GM23338 (cell line): ENCODE measurements at regions not wholly inside any gene's neighbourhood (a gene's known extent, or its start where the extent isn't known, plus 50 kb on each side); places are given as distances from the start of the nearest gene placed in this dataset.
A peak's percentile ranks its signal among the peaks of the same experiment; 100 is the strongest.

Experiments used
- ATAC-seq: fragments of 200-7000 bp; cut with Tn5 transposase; 3 replicates; pipeline ENCODE4 v1.9.1; 2020
- DNase-seq: peaks from one replicate; pipeline ENCODE4 v3.0.0-alpha.2; 2015; ENCODE audit warnings: low spot score
- H2AFZ ChIP-seq: fragments of 200-600 bp; sonication (generic); 2 replicates; pipeline ENCODE4 v1.8.0; 2016; ENCODE audit warnings: antibody characterized with exemption, mild to moderate bottlenecking, moderate library complexity
- H3F3A ChIP-seq: fragments of 200-600 bp; sonication (generic); replicated peaks from 2 replicates; pipeline ENCODE4 v1.8.0; 2017; ENCODE audit warnings: antibody characterized with exemption, mixed run types, low read depth
- H3K27ac ChIP-seq: fragments of 200-600 bp; sonication (generic); 2 replicates; pipeline ENCODE4 v1.6.1; 2016; ENCODE audit warnings: low read depth
- H3K27me3 ChIP-seq: fragments of 200-600 bp; sonication (generic); 2 replicates; pipeline ENCODE4 v1.8.0; 2016; ENCODE audit warnings: mild to moderate bottlenecking, mixed run types, moderate library complexity; ENCODE audit not compliant: insufficient read depth
- H3K36me3 ChIP-seq: fragments of 200-600 bp; sonication (generic); 2 replicates; pipeline ENCODE4 v1.8.0; 2016; ENCODE audit warnings: mild to moderate bottlenecking; ENCODE audit not compliant: insufficient read depth
- H3K4me1 ChIP-seq: fragments of 200-600 bp; sonication (generic); 2 replicates; pipeline ENCODE4 v1.8.0; 2016; ENCODE audit warnings: mild to moderate bottlenecking, moderate library complexity; ENCODE audit not compliant: insufficient read depth
- H3K4me2 ChIP-seq: fragments of 200-600 bp; sonication (generic); 2 replicates; pipeline ENCODE4 v1.7.1; 2017; ENCODE audit warnings: mixed run types
- H3K4me3 ChIP-seq: fragments of 200-600 bp; sonication (generic); 2 replicates; pipeline ENCODE4 v1.6.1; 2016; ENCODE audit warnings: mixed run types
- H3K79me2 ChIP-seq: fragments of 200-600 bp; sonication (generic); replicated peaks from 2 replicates; pipeline ENCODE4 v1.8.0; 2017; ENCODE audit warnings: mild to moderate bottlenecking; ENCODE audit not compliant: insufficient read depth
- H3K9me2 ChIP-seq: fragments of 200-600 bp; sonication (generic); 2 replicates; pipeline ENCODE4 v1.8.0; 2017; ENCODE audit not compliant: insufficient read depth
- H4K20me1 ChIP-seq: fragments of 200-600 bp; sonication (generic); replicated peaks from 2 replicates; pipeline ENCODE4 v1.8.0; 2017; ENCODE audit warnings: mild to moderate bottlenecking; ENCODE audit not compliant: insufficient read depth
- H3K27ac Mint-ChIP-seq: 2 replicates; pipeline ENCODE4 v1.8.0; 2020; ENCODE audit warnings: inconsistent platforms, mild to moderate bottlenecking, moderate library complexity, mixed read lengths
- H3K27me3 Mint-ChIP-seq: 3 replicates; pipeline ENCODE4 v1.8.0; 2022; ENCODE audit warnings: low read depth, mild to moderate bottlenecking, moderate library complexity, mixed read lengths, inconsistent platforms; ENCODE audit not compliant: insufficient read depth, poor library complexity
- H3K36me3 Mint-ChIP-seq: 3 replicates; pipeline ENCODE4 v1.8.0; 2021; ENCODE audit warnings: low read depth, mild to moderate bottlenecking, inconsistent platforms, moderate library complexity, mixed read lengths
- H3K4me1 Mint-ChIP-seq: 3 replicates; pipeline ENCODE4 v1.8.0; 2020; ENCODE audit warnings: mild to moderate bottlenecking, inconsistent platforms, mixed read lengths
- H3K4me3 Mint-ChIP-seq: 3 replicates; pipeline ENCODE4 v1.8.0; 2021; ENCODE audit warnings: moderate library complexity, mild to moderate bottlenecking, inconsistent platforms, mixed read lengths
- H3K9me3 Mint-ChIP-seq: 3 replicates; pipeline ENCODE4 v1.8.0; 2020; ENCODE audit warnings: moderate library complexity, mild to moderate bottlenecking, inconsistent platforms, mixed read lengths
- CREB1 ChIP-seq: fragments of 250-450 bp; sonication (Bioruptor Pico); IDR thresholded peaks from 2 replicates; pipeline ENCODE4 v1.5.0; 2020; ENCODE audit warnings: low read depth, mild to moderate bottlenecking, moderate library complexity
- CTCF ChIP-seq, 2 experiments: fragments of 200-600 bp in 1 of 2; sonication (generic) in 1 of 2; conservative IDR thresholded peaks; 2 replicates each; pipeline versions ENCODE4 v1.5.1 to v1.6.1; 2016 to 2017; ENCODE audit warnings: antibody characterized with exemption in 2 of 2, low read depth in 2 of 2, mild to moderate bottlenecking in 2 of 2, moderate library complexity in 1 of 2
- ETS1 ChIP-seq: IDR thresholded peaks from 2 replicates; pipeline ENCODE4 v1.6.1; 2016; ENCODE audit warnings: antibody characterized with exemption
- EZH2 ChIP-seq: fragments of 200-600 bp; sonication (generic); IDR thresholded peaks from one replicate; pipeline ENCODE4 v1.8.0; 2017; ENCODE audit warnings: antibody characterized with exemption, mild to moderate bottlenecking, low read depth; ENCODE audit not compliant: unreplicated experiment
- EZH2phosphoT487 ChIP-seq: fragments of 200-600 bp; sonication (generic); IDR thresholded peaks from one replicate; pipeline ENCODE4 v1.8.1; 2018; ENCODE audit warnings: antibody characterized with exemption; ENCODE audit not compliant: unreplicated experiment
- JUNB ChIP-seq: IDR thresholded peaks from one replicate; pipeline ENCODE4 v1.6.1; 2016; ENCODE audit warnings: antibody characterized with exemption; ENCODE audit not compliant: unreplicated experiment
- NANOG ChIP-seq: IDR thresholded peaks from 2 replicates; pipeline ENCODE4 v1.6.1; 2016; ENCODE audit warnings: antibody characterized with exemption, borderline replicate concordance
- POLR2AphosphoS5 ChIP-seq: IDR thresholded peaks from 2 replicates; pipeline ENCODE4 v1.6.1; 2016; ENCODE audit warnings: antibody characterized with exemption, low read depth
- STAT1 ChIP-seq: IDR thresholded peaks from one replicate; pipeline ENCODE4 v1.6.1; 2016; ENCODE audit warnings: antibody characterized with exemption; ENCODE audit not compliant: unreplicated experiment
- ZNF114 ChIP-seq: fragments of 250-450 bp; sonication (Bioruptor Pico); IDR thresholded peaks from 2 replicates; pipeline ENCODE4 v1.5.0; 2020; ENCODE audit warnings: mild to moderate bottlenecking, moderate library complexity
- ZNF331 ChIP-seq: fragments of 250-450 bp; sonication (Bioruptor Pico); IDR thresholded peaks from 2 replicates; pipeline ENCODE4 v1.5.0; 2020; ENCODE audit warnings: low read depth, mild to moderate bottlenecking, moderate library complexity
- ZNF462 ChIP-seq: fragments of 250-450 bp; sonication (Bioruptor Pico); IDR thresholded peaks from 2 replicates; pipeline ENCODE4 v1.5.0; 2020; ENCODE audit warnings: mild to moderate bottlenecking, moderate library complexity

- Mint-ChIP-seq H3K36me3 (peaks cover 11% of the 10 kb centered on the region; the same call in 2 of the 3 replicates), H3K27me3 (no peaks in the 10 kb centered on the region), H3K9me3 (peaks cover 10% of the 10 kb centered on the region), H3K4me1 (peaks cover 32% of the 10 kb centered on the region), H3K27ac (peak overlapping the region; percentile 81), H3K4me3 (no peak overlapping the region)
- Histone ChIP-seq H3K9me2 (peaks cover 40% of the 10 kb centered on the region), H3K36me3 (no peaks in the 10 kb centered on the region), H3F3A (no peaks in the 10 kb centered on the region; the same call in 1 of the 2 replicates), H3K4me3 (peak overlapping the region; percentile 13; the same call in 1 of the 2 replicates), H3K27me3 (no peaks in the 10 kb centered on the region), H2AFZ (peak overlapping the region; percentile 53; the same call in 1 of the 2 replicates), H3K4me2 (peak overlapping the region; percentile 24), H3K27ac (peak overlapping the region; percentile 82), H3K79me2 (no peaks in the 10 kb centered on the region), H4K20me1 (no peaks in the 10 kb centered on the region), H3K4me1 (peaks cover 43% of the 10 kb centered on the region)
- no peak for TF ChIP-seq EZH2phosphoT487
- no peak for TF ChIP-seq JUNB
- no peak for TF ChIP-seq STAT1
- no peak for TF ChIP-seq ZNF114 (CRISPR knock-in tag)
- peak in 1 of 2 experiments; percentile 21; a peak in 1 of 4 replicates for TF ChIP-seq CTCF (conservative IDR thresholded peaks at IDR 0.05; ENCODE audit: low read depth in 2 of 2)
- no peak for TF ChIP-seq CREB1 (CRISPR knock-in tag)
- TF ChIP-seq POLR2AphosphoS5: no peak
- TF ChIP-seq ZNF462: peak; percentile 75
- TF ChIP-seq NANOG: 0 out of 2 replicates have a peak, but pooled peaks have one; percentile 19
- no peak for TF ChIP-seq ETS1
- no peak for TF ChIP-seq ZNF331
- no peak for TF ChIP-seq EZH2
- ATAC-seq (peak; percentile 82), DNase-seq (peak; percentile 34)
Observed at GRCh38 chr11:131179836-131180235, 190.6 kb upstream of the NTM start.
